ENCODE measurements at regions not wholly inside any gene's neighbourhood (a gene's known extent, or its start where the extent isn't known, plus 50 kb on each side); places are given as distances from the start of the nearest gene placed in this dataset.

GRCh38 chr12:86675197-86675596 is 419.0 kb upstream of the MGAT4C start:
- no peak for TF ChIP-seq CTBP1 (IDR thresholded peaks at IDR 0.05; ENCODE audit: borderline replicate concordance)
- no peak for TF ChIP-seq L3MBTL2 (conservative IDR thresholded peaks at IDR 0.05)
- no peak for TF ChIP-seq FOXM1 (IDR thresholded peaks at IDR 0.05; ENCODE audit: borderline replicate concordance)
- no peak for TF ChIP-seq SP1 (IDR thresholded peaks at IDR 0.05)
- no peak for TF ChIP-seq FOXK2 (IDR thresholded peaks at IDR 0.05)
- no peak for TF ChIP-seq PKNOX1 (IDR thresholded peaks at IDR 0.05)
- TF ChIP-seq SUZ12 (IDR thresholded peaks at IDR 0.05): no peak
- TF ChIP-seq FOXA1 (IDR thresholded peaks at IDR 0.05): no peak
- no peak for TF ChIP-seq HDGF (IDR thresholded peaks at IDR 0.05; ENCODE audit: borderline replicate concordance)
- no peak for TF ChIP-seq BHLHE40 (IDR thresholded peaks at IDR 0.05; ENCODE audit: borderline replicate concordance)
- no peak for TF ChIP-seq NFRKB (IDR thresholded peaks at IDR 0.05)
- TF ChIP-seq TARDBP (IDR thresholded peaks at IDR 0.05): no peak

Measured in HEK293T (cell line).